GM12872 (cell line): ENCODE measurements at regions not wholly inside any gene's neighbourhood (a gene's known extent, or its start where the extent isn't known, plus 50 kb on each side); places are given as distances from the start of the nearest gene placed in this dataset.

Source experiments
- CTCF ChIP-seq: IDR thresholded peaks from 3 replicates; pipeline ENCODE4 v1.5.1; 2011; ENCODE audit warnings: low read depth, mild to moderate bottlenecking, low read length, moderate library complexity; ENCODE audit not compliant: insufficient read depth

GRCh38 chr17:83161298-83162034, 82.1 kb downstream of the METRNL start:
- no peak for TF ChIP-seq CTCF

GRCh38 chr17:83162035-83162745, 82.8 kb downstream of the METRNL start:
- TF ChIP-seq CTCF = no peak

- TF ChIP-seq CTCF = no peak
These were observed 85.1 kb downstream of the METRNL start for GRCh38 chr17:83164490-83164889.

- no peak for TF ChIP-seq CTCF
These were observed 91.3 kb downstream of the METRNL start for GRCh38 chr17:83170571-83171260.

- TF ChIP-seq CTCF = no peak
These were observed 92.3 kb downstream of the METRNL start for GRCh38 chr17:83171661-83172060.

- no peak for TF ChIP-seq CTCF
These were observed 94.5 kb downstream of the METRNL start for GRCh38 chr17:83173914-83174361.
